HG03565 (cell line): ENCODE measurements at regions not wholly inside any gene's neighbourhood (a gene's known extent, or its start where the extent isn't known, plus 50 kb on each side); places are given as distances from the start of the nearest gene placed in this dataset.

Source experiments
- ATAC-seq: cut with Tn5 transposase; IDR thresholded peaks from one replicate; pipeline ENCODE4 v1.9.1; 2021; ENCODE audit warnings: mild to moderate bottlenecking, moderate library complexity; ENCODE audit not compliant: unreplicated experiment

DNA sequence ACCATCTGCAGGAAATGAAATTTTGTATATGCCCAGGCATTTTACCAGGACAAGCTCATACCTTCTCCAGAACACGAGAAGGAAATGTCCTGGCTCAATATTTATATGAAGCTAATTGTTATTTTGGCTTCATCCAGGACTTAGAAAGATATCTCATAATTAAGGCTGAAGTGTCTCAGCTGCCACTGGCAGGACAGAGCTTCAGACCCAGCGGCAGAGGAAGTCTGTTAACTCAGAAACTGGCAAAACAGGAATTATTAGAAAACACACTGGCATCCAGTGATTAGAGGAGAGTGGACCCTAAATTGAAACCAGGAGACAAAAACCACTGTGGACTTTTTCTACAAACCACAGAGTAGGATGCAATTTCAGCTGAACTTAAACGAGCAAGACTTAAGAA, 329.7 kb downstream of the CYRIA start:
- ATAC-seq, result no peak

DNA sequence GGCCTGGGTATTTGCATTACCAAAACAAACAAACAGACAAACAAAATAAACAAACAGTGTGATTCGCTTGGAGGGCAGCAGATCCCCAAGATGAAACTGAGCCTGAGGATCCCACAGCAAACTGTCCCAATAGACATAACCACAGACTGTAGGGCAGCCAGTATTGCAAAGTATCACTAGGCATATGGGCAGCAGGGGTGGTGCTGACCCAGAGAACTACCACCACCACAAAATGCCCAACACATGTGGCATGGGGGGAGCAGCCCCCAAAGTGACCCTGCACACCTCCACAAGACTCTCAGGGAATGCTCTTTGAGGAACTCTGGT, 330.1 kb downstream of the CYRIA start:
- ATAC-seq, result no peak

DNA sequence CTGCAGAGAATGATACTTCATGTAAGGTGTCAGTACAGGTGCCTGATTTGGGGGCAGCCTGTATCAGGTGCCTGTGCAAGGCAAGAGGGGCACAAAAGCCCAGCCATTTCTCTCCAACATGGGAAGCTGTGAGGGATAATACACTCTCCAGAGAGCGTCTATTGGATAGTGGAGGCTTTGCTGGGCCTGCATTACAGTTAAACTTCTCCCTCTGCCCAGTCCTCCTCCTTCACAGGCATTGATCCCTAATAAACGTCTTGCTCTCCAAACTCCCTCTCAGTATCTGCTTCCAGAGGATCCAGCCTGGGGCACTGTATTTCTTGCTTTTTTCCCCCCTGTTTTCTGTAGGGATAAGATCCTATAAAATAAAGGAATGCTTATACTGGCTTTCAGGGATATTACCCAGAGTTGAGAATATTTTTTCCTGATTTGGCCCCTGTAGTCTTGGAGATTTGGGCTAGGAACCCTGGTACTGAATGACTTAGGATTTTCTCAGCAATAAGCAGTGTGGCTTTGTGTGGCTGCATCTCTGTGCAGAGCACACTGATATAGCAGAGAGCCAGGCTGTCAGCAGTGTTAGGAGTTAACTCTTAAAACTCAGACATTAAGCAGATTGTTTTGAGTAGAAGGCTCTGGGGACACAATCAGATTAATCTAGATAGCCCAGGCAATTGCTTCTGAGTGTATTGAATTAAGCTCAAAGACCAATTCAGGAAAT, 330.6 kb downstream of the CYRIA start:
- ATAC-seq, result no peak

DNA sequence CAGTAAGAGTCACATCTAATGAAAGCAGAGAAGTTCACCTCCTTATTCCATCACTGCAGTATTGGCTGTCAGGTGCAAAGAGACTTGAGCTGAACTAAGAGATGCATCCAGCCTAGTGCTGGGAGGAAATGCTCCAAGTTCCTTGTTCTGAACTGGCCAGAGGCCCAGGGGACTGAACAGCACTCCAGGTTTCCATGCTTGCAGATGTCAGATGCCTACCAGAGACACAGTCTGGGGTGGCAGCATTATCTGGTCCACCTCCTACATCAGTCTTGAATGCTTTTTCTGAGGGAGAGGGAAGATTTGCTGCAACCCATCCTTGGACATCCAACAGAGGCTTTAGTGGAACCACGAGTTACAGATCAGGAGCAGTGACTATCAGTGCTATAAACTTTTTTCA, 331.3 kb downstream of the CYRIA start:
- ATAC-seq, result no peak

DNA sequence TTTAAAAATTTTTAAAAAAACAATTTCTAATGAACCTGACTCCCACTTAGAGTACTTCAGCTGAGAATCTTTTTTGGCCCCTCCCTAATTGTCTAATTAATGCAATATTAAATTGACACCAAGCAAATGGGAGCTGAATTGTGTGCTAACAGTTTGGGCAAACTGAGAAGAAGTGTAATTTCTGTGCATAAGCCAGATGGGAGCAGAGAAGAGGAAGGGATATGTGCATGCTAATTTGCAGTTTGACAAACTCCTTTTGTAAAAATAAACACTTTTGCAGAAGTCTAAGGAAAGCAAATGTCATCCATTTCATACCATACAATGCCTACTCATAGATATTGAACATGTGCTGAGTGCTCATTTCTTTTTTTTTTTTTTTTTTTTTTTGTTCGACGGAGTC, 332.0 kb downstream of the CYRIA start:
- ATAC-seq, result no peak

DNA sequence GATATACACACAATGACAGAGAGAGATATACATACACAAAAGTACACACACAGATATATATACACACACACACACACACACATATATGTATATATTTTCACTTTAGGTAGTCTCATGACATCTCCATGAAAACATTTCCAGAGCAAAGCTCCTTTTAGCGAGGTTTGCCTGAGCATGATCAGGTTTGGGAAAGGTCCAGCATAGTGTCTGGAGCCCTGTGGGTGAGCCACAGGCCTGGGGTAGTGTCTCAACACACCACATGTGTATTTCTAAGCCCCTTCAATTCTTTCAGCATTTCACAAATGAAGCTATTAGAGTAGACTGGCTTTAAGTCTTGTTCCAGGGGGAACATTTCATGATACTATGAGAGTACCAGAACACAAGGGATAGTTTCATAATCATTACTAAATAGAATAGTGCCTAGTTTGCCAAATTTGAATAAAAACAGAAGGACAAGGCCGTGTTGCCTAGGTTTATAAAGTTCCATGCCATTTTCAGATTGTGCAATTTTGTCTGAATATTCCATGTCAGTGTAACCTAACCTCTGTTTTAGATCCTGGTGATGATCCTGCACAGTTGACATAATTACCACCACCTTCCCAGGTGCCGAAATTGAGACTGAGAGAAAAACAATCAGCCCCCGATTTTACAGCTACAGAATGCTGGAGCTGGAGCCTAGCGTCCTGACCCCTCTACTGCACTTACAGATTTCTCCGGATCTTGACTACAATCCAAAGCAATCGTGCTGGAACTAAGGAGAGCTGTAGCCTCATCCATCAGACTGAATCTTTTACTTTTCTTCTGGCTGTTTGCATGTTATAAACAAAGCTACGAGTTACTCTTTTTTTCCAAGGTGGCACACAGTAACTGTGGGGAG, 332.7 kb downstream of the CYRIA start:
- no peak for ATAC-seq

DNA sequence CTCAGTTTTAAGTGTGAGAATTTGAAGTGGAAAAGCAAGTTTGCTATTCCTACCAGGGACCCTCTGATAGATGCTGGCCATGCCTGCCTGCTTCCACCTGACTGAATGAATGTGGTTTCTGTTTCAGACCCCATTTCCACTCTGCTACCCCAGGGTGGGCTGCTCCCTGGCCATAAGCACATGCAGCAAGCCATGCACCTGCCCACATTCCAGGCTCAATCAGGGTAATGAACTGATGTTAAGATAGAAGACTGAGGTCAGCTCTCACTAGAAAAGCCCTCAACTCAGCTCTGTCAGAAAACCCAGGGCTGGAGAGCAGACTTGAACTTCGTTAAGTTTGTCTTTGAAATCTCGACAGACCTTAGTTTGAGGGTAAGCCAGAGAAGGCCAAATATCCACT, 333.9 kb downstream of the CYRIA start:
- no peak for ATAC-seq

DNA sequence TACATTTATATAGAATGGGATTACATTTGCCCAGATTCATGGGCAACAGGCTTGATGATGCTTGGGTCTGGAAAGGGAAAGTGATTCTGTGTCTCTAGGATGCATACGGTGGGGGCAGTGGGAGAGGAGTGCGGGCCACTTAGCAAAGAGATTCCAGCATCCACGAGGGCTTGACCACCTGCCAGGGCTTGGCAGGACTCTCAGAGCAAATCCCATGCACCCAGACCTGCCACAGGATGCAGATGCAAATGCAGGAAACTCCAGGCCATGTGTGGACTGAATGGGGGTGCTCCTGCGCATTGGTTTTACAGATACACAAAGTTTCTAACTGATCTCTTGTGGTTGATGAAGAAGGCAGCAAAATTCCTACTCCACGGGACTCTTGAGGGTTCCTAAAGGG, 334.7 kb downstream of the CYRIA start:
- no peak for ATAC-seq

DNA sequence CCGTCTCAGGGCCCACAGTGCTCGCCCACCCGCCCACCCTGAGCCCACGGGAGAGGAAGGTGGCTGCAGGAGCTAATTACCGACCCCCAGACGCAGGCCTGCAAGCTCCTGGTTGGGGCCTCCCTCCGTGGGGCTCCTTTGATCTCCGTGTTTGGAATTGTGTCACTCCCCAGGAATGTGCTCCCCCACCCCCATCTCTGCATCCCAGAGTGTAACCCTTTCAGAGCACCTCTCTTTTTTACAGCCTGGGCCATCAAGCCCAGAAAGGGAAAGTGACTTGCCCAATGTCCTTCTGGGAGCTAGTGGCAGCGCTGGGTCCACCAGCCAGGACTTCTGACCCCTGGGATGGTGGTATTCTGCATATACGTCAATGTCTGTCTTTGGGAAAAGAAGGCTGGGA, 335.1 kb downstream of the CYRIA start:
- ATAC-seq, result no peak

DNA sequence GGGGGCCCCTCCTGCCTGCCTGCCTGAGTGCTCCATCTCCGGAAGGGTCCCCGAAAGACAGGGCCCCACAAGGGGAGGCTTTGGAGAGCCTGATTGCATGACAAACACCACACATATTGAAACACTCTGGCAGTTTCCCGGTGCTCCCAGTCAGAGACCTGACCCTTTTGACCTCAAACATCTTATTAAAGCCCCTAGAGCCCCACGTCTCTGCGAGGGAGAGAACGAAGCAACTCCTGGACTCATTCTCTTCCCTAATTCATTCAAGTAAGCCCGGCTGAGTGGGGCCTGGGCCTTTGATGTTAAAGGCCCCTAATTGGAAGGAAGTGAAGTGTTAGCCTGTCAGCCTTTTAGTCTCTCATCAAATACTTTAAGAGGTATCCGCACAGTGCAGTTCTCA, 335.6 kb downstream of the CYRIA start:
- ATAC-seq, result no peak

DNA sequence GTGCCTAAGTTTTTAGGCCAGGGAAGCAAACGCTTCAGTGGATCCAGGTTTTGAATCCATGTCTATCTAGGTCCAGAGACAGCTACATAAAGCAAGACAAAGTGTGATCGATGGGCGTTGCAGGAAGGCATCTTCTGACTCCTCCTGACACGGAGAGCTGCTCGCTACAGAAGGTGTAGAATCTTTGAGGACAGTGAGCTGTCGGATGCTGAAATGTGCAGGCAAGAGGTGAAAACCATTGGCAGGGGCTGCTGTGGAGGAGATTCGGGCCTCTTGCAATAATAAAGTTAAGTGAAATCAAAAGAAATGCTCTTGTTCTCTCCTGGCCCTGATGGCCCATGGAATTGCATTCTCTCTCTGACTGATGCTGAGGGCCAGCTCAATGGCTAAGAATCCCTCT, 336.2 kb downstream of the CYRIA start:
- no peak for ATAC-seq

DNA sequence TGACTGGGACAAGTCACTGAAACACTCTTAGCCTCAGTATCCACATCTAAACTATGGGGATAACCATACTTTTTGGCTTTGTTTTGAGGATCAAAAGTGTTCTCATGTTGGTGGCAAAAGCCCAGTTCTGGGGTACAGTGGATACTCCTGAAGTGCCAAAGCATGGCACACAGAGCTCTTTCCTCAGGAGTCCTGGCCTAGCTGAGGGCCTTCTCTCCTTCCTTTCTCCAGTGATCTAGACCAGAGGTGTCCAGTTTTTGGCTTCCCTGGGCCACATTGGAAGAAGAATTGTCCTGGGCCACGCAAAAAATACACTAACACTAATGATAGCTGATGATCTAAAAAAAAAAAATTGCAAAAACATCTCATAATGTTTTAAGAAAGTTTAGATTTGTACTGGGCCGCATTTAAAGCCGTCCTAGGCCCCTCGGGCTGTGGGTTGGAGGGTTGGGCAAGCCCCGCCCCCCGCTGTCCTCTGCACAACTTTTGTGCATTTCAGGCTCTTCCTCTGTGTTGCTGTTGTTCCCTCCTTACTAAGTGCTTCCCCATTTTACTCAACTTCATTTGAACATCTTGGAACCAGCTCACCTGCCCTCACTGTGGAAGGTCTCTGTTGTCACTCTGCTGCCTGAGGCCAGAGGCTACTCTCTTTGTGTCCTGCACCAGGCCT, 337.0 kb downstream of the CYRIA start:
- ATAC-seq, result no peak

DNA sequence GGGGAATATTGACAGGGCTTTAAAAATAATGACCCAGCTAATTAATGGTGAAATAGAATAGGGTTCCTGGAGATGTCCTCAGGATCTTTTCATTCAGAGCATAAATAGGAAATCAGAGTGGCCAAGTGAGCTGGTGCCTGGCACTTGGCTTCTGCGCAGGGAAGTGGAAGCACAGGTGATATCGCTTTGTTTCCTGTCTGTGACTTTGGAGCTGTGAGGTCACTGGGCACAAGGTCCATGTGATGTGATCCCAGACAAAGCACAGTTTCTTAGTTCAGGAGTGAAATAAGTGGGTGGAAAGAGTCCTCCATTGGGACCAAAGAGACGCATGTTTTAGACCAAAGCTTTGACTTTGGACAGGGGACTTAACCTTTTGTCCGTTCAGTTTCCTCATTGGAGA, 338.3 kb downstream of the CYRIA start:
- no peak for ATAC-seq

DNA sequence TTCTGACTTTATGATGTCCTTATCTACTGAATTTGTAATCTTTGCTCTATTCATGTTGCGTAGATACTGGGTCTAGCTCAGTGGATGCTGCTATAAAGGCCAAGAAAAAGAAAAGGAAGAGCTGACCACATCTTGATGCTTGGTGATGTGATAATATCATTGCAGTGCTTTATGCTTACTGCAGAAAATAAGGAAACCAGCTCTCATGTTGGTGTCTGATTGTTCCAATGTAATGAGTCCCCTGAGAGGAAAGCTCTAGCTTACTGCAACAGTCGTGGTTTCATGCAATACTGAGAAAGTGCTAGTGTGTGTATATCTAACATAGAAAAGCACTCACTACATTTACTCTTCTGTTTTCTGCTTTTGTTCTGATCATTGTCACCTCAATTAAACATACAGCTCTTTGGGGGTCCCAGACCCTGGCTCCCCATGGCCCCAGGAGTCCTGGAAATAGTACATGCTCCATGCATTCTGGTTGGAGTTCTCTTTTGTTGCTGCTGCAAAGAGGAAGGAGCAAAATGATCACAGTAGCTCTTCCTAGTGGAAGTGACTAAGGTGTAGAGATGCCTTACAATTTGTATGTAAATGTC, 338.8 kb downstream of the CYRIA start:
- ATAC-seq, result no peak

DNA sequence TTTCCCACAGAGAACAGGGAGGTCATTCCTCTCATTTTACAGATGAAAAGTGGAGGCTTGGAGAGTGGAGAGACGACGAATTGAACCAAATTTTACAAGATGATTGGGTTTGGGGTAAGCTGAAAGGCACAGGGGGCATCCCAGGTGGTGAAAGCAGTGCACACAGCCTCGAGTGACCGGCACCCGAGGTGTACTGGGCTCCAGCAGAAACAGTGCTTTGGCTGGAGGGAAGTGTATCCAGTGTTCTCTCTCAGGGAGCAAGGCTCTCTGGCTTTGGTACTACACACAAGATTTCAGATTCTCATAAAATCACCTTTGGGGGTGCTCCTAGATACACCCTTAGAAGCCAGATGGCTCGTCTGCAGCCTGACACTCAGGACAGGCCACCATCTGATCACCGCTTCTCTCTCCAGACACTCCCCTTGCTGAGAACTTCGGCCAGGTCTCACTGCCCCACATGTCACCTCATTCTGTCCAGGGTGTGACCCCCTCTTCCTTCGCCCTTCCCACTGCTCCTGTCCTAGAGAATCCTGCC, 339.6 kb downstream of the CYRIA start:
- no peak for ATAC-seq

DNA sequence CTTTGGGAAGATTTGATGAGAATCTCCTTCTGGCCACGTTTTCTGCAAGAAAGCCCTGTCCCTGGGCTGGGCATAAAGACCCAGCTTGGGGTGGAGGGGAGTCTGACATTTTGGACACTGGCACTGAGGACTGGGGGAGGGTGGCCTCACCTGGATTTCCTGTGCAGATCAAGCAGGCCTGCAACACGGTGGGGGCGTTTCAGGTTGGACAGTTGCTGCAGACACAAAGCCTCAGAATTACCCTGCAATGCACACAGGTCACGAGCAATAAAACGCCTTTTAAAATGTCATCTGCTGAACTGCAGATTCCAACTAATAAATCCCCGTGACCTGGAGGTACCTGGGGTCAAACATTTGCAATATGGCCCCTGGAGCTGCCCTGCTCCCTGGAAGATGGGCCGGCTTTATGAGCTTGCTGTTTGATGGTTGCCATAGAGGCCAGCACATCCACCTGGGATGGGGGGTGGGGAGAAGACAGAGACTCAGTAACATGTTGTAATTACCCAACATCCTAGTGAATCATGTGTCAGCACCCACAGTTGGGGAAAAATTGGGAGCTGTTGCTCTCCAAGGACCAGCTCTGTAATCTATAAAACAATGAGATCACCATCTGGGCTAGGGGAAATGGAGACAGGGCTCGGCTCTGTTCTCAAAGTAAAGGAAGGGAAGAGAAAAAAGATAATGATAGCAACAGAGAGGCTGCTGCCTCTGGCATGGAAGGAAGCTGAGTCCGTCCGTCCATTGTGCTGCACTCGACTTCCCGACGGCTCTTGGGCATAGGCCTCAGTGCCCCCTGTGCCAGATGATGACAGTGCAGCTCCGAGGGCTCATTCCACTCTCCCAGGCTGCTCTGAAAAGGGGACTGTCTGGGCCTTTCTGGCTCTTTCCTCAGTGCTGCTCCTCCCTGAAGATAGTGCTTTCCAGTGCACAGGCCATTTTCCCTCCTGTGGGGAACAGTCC, 340.3 kb downstream of the CYRIA start:
- no peak for ATAC-seq

DNA sequence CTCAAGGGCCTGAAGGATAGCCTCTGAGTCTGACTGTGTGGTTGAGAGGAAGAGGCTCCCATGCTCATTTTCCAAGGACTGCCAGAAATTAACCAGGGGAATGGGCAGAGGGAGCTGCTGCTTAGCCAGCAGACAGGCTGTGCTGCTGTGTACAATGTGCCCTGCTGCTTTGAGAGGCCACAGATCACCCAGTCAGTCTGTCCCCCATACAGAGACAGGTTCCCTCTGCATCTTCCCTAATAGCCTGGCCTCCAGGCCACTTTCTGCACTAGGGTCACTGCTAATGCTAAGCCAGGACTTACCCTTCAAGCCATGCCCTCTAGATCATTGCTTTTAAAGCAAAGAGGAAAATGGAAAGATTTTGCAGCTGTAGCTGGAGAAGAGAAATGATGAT, 341.1 kb downstream of the CYRIA start:
- no peak for ATAC-seq

DNA sequence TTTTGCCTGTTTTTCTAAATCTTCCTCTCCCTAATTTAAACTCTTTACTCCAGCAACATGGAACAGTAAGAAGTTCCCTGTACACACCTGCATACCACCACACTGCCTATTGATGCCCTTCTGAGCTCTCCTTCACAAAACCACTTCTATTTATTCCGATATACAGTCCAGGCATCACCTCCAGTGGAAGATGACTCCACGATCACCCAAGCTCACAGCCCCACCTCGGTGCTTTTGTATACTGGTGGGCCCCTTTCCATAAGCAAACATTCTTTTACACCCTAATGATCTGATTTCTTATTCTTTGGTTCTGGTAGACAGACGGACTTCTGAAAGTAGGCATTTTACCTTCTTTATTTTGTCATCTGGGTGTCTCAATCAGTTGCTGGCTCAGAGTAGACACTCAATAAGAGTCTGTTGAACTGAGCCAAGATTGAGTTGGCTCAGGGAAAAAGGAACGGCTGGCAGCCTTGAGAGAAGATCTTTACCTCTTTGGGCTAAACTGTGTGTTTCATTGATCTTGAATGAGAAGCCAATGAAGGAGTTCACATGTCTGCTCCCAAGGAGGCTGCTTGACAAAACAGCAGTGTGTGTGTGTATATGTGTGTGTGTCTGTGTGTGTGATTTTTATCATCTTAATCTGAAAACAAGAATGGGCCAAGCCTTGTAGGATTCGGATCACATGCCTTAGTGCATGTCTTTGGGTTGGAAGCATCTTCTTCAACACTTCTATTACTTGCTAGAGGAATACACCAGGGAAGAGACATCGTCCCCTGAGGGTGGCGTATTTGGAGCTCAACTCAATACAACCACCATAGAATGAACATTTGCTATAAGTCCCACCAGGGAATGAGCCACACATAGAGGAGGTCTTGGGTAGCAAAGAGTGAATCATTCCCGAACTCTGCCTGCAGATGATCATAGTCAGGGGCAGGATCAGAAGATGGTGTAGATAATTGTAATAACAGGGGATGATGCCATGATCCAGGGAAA, 341.8 kb downstream of the CYRIA start:
- ATAC-seq, result no peak

DNA sequence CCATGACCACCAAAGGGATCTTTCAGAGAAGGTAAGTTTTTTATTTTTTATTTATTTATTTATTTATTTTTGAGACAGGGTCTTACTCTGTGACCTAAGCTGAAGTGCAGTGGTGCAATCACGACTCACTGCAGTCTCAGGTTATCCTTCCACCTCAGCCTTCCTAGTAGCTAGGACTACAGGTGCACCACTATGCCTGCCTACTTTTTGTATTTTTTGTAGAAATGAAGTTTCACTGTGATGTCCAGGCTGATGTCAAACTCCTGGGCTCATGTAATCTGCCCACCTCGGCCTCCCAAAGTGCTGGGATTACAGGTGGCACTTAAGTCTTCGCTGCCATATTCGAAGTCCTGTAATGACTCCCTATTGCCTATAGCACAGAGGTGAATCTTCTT, 342.5 kb downstream of the CYRIA start:
- ATAC-seq, result no peak
